Kidney tubule cell (primary cell): ENCODE measurements at regions not wholly inside any gene's neighbourhood (a gene's known extent, or its start where the extent isn't known, plus 50 kb on each side); places are given as distances from the start of the nearest gene placed in this dataset.
A peak's percentile ranks its signal among the peaks of the same experiment; 100 is the strongest.
"Not testable (repeated sequence)": the region's sequence is repeated elsewhere in the genome, so short reads cannot be mapped to it uniquely, and the experiment has no call there.

Source experiments
- DNase-seq: peaks from one replicate; pipeline ENCODE4 v3.0.0-alpha.2; 2018; ENCODE audit warnings: low spot score

DNA sequence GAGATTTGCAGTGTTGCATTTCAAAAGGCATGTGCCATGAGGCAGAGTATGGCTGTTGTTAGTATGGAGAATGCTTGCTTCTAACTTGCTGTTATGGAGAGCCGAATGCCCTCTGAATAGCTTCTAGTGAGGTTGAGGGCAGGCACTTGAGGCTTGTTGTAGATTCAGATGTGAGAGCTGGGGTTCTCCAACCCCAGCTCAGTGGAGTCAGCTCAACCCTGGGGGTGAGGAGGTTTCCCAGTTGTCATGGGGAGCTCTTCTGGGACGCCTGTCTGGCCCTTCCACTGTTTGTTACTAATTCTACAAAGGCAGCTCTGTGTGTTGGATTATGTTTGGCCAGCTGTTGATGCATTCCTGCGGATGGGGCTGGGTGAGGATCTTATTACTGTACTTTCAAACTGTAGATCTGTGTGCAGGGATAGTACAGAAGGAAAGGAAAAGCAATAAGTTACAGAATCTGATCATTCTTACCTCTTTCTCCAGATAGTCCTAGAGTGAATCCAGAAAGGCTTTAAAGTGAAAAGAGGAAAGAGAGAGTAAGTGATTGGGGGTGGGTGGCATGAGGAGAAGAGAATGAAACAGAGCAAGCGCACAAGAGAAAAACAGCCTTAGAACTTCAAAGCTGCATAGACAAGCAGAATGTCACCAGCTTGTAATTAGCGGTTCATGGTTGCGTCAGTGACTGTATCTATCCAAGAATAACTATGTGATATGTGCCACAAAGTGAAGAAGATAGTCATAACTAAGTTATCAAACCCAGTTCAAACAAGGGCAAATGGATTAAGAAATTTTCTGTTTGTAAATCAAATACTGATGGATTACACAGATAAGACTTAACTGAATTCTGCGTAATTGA, 148.7 kb downstream of the PRL start:
- peak; percentile 83 for DNase-seq

DNA sequence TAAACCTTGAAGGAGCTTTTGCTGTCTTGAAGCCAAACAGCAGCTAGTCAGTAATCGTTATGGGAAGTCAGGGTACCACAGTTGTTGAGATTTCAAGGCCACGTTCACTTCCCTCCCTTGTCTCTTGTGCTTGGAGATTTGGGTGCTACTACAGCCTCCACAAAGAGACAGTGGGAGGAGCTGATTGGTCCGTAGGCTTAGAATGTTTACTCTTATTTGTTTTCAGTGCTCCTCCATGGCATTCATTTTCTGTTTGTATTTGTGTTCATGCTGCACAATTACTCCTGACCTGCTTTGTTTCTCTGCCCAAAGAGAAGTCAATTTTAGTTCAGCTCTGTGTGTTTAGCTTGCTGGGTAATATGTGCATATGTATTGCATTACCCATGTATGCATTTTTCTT, 147.7 kb downstream of the PRL start:
- DNase-seq = no peak

DNA sequence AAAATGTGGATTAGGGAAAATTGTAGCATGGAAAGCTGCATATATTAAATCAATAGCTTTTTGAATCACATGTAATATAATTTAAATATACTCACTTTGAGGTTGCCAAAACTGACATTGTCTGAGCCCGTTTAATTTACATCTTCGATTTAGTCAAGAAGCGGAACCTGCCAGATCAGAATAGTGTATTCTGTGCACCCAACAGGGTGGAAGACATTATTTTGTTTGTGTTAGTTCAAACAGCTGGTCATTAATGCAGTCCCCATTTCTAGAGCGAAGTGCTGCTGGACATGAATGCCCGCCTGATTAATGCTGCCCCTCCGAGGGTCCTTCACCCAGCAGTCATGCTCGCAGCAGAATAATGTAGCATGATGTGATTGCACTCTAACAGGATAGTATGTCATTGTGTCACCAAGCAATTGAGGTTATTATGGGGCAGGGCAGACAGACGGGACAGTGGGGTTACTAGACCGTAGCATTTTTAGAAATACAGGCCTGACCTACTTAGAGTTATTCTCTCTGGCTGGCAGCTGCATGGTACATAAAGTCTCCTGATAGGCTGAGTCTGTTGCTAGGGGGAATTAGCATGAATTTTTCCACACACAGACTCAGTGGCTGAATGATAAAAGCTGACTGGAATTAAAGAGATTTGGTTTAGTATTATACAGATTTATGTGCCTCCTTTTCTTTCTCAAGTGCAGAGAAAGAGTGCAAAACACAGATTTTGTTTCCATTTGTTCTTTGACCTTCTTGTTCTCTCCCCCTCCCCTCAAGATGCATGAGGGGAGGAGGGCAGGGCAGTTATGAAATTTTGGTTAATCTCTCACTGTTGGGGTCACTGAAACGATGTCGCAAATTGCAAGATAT, 147.1 kb downstream of the PRL start:
- peak; percentile 87 for DNase-seq

DNA sequence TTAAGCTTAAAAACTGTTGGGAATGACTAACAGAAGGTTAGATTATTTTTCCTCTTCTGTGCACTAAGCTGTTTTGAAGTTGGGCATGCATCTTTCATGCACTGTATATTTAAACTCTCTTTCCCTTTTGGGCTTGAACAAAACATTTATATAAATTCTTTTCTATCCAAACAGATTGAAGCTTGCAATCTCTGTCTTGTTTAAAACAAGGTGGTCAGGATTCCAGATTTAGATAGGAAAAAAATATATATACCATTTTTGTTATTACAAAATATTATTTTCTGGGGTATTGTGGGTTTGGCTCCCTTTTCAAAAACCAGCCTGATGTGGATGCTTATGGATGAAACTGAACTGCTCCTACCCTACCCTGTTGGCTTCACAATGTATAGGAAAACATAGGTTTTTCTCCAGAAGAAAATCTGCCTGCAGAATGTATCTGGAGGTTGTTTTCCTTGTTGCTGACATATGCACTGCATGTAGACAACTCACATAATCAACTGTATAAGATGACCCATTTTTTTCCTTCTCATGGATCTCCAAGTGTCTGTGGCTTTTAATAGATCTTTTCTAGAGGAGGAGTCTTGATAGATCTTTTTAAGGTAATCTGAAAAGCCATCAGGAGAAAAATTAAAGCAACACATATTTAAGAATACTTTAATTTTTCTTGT, 146.3 kb downstream of the PRL start:
- DNase-seq = no peak

DNA sequence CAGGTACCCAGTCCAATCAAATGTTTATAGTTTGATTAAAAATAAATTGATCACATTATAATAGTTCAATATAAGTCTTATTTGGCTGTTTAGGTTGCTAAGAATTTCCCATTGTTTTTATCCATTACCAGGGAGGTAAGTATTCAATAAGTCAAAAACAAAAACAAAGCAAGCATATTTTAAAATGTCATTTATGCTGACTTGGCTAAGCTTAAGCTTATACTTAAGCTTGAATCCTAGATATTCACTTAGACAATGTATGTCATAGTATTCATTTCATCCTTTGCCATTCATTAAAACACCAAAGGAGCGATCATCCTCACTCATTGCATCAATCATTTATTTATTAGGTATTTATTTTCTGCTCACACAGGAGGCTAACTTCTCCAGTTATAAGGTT, 144.9 kb downstream of the PRL start:
- DNase-seq = no peak

DNA sequence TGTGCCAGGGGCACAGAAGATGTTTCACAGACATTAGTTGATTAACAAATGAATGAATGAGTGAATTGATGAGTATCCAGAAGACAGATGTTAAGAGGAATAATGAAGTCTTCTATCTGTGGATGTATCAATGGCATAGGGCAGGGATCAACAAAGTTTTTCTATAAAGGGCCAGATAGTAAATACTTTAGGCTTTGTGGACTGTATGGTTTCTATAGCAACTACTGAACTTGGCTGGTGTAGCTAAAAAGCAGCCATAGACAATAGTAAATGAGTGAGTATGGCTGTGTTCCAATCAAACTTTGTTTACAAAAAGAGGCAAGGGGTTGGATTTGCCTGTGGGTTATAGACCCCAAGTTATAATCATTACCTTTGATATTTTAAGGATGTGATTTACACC, 144.0 kb downstream of the PRL start:
- no peak for DNase-seq

DNA sequence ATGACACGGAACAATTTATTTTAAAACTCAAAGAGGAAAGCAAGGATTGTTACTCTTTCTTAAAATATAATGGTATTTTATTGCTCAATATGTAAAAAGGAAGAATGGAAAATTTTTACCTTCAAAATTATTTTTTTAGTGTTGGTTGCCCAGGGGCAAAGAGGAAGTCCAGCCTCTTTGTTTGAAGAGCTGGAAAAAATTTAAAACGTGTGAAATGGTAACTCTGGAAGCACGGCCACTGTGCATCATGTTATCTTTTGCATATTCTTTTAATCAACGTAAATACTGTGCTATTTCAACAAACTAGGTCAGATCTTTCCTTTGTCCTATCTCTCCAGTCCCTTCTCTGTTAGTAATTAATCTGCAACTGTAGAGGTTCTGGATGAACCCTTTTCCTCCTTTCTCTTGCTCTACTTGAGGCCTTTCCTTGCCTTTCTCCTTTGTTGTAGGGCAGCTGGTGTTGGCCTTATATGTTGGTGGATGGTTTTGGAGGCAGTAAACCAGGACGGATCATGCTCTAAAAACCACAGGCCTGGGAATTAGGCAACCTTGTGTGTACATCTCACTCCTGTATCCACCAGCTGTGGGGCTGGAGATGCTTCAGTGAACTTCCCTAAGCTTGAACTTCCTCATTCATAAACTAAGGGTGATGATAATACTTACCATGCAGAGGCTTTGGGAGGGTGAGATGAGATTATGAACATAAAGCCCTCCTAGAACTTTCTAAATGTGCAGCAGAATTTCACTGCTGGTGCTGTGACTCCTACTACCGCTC, 143.3 kb downstream of the PRL start:
- DNase-seq = peak; percentile 79

DNA sequence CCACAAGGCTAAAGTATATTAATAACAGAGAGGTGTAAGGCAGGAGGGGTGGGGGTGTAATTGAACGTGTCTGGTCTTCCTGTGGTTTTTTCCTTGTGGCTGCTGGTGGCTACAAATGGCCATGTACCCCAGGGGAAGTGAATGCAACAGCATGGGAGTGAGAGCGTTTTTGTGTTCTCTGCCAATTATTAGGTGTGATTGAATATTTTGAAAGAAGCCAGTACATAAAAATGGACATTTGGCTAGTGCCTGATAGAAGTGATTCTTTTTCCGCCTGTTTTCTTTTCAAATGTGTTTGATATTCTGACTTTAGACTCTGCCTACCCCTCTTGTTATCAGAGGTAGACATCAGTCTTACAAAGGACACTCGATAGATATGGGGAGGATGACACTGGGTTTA, 141.3 kb downstream of the PRL start:
- DNase-seq = no peak

DNA sequence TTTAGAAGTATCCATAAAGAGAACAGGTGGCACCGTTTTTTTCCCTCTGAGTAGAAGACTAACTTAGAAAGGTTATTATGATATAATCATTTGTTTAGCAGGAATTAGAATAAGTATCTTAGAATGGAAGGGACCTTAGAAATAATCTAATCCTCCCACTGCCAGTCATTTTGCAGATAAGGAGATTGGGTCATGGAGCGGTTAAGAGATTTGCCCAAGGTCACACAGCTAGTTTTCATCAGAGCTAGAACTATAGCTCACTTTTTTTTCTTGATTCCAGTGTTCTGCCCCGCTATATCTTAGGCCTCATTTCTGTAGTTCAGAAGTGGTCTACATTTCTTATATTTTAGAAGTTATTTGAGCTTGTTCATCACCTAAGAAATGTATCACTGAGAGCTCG, 139.6 kb downstream of the PRL start:
- DNase-seq = no peak

DNA sequence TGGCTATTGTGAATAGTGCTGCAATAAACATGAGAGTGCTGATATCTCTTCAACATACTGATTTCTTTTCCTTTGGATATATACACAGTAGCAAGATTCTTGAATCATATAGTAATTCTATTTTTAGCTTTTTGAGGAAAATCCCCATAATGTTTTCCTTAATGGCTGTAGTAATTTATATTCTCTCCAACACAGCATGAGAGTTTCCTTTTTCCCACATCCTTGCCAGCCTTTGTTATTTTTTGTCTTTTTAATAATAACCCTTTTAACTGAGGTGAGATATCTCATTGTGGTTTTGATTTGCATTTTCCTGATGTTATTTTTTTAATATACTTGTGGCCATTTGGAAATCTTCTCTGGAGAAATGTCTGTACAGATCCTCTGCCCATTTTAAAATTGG, 132.6 kb downstream of the PRL start:
- no peak for DNase-seq

DNA sequence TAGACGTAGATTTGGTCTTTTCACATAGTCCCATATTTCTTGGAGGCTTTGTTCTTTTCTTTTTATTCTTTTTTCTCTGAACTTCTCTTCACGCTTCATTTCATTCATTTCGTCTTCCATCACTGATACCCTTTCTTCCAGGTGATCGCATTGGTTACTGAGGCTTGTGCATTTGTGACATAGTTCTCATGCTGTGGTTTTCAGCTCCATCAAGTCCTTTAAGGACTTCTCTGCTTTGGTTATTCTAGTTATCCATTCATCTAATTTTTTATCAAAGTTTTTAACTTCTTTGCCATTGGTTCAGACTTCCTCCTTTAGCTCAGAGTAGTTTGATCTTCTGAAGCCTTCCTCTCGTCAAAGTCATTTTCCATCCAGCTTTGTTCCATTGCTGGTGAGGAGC, 125.8 kb downstream of the PRL start:
- DNase-seq = peak; percentile 56

DNA sequence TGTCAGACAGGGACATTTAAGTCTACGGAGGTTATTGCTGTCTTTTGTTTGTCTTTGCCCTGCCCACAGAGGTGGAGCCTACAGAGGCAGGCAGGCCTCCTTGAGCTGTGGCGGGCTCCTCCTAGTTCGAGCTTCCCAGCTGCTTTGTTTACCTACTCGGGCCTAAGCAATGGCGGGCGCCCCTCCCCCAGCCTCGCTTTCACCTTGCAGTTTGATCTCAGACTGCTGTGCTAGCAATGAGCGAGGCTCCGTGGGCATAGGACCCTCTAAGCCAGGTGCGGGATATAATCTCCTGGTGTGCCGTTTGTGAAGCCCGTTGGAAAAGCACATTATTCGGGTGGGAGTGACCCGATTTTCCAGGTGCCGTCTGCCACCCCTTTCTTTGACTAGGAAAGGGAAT, 125.0 kb downstream of the PRL start:
- DNase-seq = not testable (repeated sequence)

DNA sequence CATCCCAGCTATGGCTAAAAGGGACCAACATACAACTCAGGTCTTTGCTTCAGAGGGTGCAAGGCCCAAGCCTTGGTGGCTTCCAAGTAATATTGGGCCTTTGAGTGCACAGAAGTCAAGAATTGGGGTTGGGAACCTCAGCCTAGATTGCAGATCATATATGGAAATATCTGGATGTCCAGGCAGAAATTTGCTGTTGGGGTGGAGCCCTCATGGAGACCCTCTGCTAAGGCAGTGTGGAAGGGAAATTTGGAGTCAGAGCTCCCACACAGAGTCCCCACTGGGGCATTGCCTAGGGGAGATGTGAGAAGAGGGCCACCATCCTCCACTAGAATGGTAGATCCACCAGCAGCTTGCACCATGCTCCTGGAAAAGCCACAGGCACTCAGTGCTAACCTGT, 123.5 kb downstream of the PRL start:
- DNase-seq = no peak

DNA sequence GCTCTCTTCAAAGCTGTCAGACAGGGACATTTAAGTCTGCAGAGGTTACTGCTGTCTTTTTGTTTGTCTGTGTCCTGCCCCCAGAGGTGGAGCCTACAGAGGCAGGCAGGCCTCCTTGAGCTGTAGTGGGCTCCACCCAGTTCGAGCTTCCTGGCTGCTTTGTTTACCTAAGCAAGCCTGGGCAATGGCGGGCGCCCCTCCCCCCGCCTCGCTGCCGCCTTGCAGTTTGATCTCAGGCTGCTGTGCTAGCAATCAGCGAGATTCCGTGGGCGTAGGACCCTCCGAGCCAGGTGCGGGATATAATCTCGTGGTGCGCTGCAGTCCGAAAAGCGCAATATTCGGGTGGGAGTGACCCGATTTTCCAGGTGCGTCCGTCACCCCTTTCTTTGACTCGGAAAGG, 116.6 kb downstream of the PRL start:
- DNase-seq = not testable (repeated sequence)

DNA sequence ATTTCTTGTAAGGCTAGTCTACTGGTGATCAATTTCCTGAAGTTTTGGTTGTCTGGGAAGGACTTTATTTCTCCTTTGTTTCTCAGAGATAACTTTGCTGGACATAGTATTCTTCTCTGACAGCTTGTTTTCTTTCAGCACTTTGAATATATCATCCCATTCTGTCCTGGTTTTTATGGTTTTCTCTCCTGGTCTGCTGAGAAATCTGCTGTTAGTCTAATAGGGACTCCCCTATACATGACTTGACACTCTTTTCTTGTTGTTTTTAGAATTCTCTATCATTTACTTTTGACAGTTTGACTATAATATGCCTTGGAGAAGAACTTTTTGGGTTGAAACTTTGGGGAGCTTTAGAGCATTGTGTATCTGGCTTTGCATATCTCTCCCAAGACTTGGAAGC, 112.5 kb downstream of the PRL start:
- no peak for DNase-seq

DNA sequence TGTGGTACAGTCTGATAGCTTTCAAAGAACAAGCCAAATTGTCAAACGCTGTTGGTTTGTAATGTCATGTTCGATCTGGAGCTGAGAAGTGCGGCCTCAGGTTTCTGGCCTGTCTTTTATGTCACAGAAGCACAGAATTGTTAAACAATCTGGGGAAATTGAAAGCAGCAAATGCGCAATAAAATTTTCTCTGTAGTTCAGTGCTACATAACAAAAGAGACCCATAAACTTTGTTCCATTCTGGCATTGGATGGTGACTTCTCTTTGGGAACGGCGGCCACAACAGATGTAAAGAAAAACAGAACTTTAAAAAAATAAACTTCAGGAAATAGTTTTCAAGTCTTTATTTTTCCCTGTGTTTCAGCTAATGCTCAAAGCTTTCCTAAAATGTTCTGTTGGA, 106.9 kb downstream of the PRL start:
- no peak for DNase-seq

DNA sequence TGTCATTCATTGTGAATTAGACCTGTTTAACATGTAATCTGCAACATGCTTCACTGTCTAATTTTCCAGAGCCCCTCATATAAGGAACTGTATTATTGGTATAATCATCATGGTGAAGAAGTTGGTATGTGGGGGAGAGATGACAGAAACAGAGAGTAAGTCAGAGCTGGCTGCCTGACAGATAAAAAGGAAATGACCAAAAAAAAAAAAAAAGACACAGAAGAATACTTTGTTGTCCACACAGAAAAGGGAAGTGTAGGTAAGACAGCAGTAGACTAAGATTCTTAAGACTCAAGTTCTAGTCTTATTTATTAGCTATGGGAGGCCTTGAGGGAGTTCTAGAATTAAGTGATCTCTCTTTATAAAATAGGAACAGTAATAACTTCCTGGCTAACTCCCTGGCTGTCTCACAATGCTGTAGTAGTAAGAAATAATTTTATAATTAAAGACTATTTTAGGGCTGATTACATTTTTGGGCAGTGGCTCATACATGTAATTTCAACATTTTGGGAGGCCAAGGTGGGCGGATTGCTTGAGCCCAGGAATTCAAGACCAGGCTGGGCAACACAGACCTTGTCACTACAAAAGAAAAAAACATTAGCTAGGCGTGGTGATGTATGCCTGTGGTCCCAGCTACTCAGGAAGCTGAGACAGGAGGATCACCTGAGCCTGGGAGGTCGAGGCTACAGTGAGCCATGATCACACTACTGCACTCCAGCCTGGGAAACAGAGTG, 102.5 kb downstream of the PRL start:
- DNase-seq = no peak

DNA sequence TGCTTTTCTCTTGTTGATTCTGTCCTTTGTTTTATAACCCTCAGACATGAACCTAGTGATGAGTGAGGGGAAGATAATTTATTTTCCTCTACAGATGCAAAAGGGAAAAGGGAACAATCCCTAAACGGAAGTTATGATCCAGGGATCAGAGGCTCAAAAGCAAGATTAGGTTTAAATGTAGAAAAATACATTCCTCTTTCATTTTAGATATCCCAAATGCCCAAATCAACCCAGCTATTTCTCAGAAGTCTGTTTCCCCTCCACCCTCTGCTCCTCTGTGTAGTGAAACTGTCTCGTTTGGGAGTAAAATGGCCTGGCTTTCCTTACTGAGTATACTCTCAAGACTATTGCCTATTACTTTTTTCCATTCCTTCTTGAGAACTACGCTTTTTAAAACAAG, 97.1 kb downstream of the PRL start:
- no peak for DNase-seq

DNA sequence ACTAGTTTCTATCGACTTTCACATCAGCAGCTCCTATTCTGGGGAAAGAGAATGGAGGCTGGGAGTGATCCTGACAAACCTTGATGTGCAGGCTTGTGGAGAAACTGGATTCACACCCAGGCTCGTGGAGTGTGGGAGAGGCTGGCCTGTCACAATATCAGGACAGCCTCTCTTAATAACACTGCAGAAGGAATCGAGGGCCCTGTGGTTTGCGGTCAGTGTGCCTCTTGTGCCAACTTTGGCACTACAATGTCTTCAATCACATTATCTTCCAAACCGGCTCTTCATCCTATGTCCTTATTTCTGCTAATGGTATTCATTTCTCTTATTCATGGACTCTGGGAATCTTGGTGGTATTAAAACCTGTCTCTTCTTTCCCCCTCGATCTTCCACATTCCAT, 92.7 kb downstream of the PRL start:
- no peak for DNase-seq

DNA sequence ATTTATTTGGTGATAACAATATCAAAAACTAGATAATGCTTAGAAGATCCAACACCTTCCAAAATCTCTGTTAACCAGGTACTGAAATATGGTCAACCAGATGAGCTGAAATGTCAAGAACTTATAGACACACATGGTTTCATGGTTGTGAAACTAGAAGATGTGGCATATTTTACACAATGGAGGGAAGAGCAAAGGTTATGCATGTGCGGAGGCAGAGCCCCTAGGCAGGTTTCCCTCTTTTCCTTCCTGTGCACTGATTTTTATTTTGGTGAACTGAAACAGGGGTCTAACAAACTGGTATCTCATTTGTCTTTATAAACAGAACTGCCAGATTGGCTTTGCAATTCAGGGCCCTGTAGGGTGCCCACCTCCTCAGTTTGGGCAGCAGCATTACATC, 91.6 kb downstream of the PRL start:
- no peak for DNase-seq

DNA sequence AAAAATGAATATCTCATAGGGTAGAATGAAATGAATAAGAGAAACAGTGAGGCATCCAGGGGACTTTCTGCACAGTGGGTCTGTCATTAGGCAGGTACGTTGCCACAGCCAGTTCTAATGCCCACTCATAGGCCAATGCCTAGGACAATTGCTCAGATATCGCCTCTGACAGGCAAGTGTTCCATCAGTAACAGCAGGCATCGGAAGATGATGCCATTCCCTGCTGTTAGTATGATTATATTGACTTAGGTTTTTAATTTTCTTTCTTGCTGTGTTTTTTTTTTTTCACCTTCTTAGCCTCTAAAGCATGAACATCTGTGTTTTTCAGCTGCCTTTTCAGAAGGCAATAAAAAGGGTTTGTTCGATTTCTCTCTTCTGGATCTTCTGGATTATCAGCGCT, 90.7 kb downstream of the PRL start:
- no peak for DNase-seq
